ENCODE measurements at regions not wholly inside any gene's neighbourhood (a gene's known extent, or its start where the extent isn't known, plus 50 kb on each side); places are given as distances from the start of the nearest gene placed in this dataset.

DNA sequence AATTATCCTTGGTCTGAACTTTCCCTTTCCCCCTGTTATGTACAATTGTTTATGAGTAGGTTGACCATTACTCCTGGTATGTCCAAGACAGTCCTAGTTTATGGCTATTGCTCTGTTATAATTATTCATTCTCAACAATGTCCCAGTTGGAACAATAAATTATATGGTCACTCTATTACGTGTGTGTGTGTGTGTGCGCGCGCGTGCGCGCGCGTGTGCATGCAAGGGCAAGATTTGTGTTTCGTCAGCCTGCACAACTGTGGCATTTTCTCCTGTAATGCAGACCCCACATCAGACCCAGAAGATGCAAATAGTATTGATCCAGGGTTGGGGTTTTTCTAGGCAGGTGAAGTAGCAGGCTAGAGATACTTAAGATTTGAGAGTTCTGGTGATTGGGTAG is 88.4 kb downstream of the ESM1 start:
- intact Hi-C loops (cut with DNase I; ENCODE audit: low total_unique reads): no loop called here
- no peak for TF ChIP-seq EP300 (IDR thresholded peaks at IDR 0.05)
- TF ChIP-seq POLR2AphosphoS5 (IDR thresholded peaks at IDR 0.05): no peak
- TF ChIP-seq, protein P1, sequence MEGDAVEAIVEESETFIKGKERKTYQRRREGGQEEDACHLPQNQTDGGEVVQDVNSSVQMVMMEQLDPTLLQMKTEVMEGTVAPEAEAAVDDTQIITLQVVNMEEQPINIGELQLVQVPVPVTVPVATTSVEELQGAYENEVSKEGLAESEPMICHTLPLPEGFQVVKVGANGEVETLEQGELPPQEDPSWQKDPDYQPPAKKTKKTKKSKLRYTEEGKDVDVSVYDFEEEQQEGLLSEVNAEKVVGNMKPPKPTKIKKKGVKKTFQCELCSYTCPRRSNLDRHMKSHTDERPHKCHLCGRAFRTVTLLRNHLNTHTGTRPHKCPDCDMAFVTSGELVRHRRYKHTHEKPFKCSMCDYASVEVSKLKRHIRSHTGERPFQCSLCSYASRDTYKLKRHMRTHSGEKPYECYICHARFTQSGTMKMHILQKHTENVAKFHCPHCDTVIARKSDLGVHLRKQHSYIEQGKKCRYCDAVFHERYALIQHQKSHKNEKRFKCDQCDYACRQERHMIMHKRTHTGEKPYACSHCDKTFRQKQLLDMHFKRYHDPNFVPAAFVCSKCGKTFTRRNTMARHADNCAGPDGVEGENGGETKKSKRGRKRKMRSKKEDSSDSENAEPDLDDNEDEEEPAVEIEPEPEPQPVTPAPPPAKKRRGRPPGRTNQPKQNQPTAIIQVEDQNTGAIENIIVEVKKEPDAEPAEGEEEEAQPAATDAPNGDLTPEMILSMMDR (IDR thresholded peaks at IDR 0.05): no peak
- no peak for TF ChIP-seq POLR2A (IDR thresholded peaks at IDR 0.05)
- no peak overlapping the region for H3K4me3 ChIP-seq
- DNase-seq: no peak
- H3K4me1 ChIP-seq: peaks cover 0 to 12% (median 2%) of the 10 kb centered on the region in 4 donors
- no peaks in the 10 kb centered on the region for H3K9me3 ChIP-seq
- 95 to 97% (median 95%) methylated on average over 10 of the region's 10 CpGs for WGBS, 5 donors
- no peak overlapping the region for H3K27ac ChIP-seq
- H3K36me3 ChIP-seq: no peaks in the 10 kb centered on the region
- no peaks in the 10 kb centered on the region for H3K27me3 ChIP-seq

DNA sequence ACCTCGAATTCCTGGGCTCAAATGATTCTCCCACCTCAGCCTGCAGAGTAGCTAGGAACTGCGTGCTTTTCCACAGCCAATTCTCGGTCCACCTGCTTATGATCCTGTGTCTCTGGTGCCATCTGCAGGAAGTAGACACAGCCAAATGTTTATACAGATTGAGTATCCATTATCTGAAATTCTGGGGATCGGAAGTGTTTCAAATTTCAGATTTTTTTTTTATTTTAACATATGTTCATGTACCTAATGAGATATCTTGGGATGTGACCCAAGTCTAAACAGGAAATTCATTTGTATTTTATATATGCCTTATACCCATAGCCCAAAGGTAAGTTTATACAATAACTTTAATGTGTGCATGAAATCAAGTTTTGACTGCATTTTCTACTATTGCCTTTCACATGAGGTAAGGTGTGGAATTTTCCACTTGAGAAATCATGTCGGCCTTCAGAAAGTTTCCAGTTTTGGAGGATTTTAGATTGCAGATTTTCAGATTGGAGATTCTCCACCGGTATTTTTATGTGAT is 89.5 kb downstream of the ESM1 start:
- Histone ChIP-seq H3K4me1 (peaks cover 0 to 12% (median 0%) of the 10 kb centered on the region in 4 donors), H3K9me3 (no peaks in the 10 kb centered on the region), H3K27ac (no peak overlapping the region), H3K4me3 (no peak overlapping the region), H3K27me3 (no peaks in the 10 kb centered on the region), H3K36me3 (no peaks in the 10 kb centered on the region)
- 31 to 36% (median 35%) methylated on average over 6 of the region's 6 CpGs for WGBS, 5 donors
- TF ChIP-seq, protein P1 (IDR thresholded peaks at IDR 0.05): peak in 5 of 7 experiments; percentile 20 to 58 (median 35)
- TF ChIP-seq POLR2A (IDR thresholded peaks at IDR 0.05) (no peak), EP300 (IDR thresholded peaks at IDR 0.05) (no peak), POLR2AphosphoS5 (IDR thresholded peaks at IDR 0.05) (no peak)
- peak; percentile 50 to 79 for DNase-seq
- intact Hi-C loops (cut with DNase I; ENCODE audit: low total_unique reads): no loop called here

DNA sequence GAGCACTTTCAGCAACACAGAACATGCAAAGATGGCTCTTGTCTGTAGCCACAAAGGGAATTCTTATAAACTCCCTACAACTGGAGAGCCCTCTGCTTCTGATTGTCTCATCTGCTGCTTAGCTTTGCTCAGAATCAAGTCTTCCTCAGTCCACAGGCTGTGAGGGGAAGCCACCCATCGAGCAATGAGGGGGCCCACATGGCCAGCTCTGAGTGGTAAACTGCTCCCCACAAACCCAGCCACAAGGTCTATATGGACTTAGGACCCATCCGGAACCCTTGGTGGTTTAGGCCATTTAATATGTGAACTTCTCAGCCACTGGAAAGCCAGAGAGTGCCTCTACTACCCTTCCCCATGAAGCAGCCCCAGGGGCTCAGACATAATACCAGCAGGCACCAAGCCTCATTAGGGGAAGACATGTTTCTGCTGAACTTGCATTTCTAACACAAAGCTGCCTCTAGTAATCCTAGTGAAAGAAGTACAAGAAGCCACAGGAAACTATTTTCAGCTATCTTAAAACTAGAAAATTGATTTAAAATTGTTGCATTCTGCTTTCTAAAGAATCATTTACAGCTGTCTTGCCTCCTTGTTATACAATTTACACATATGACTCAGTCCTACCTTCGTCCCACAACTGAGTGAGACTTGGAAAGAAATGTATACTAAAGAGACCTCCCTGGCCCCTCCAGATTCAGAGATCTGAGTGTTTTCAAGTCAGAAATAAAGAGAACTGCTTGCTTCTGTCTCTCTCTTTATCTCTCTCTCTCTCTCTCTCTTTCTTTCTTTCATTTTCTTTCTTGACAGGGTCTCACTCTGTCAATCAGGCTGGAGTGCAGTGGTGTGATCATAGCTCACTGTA is 90.2 kb downstream of the ESM1 start:
- Histone ChIP-seq H3K27me3 (no peaks in the 10 kb centered on the region), H3K4me3 (no peak overlapping the region), H3K4me1 (peaks cover 0 to 12% (median 0%) of the 10 kb centered on the region in 4 donors), H3K9me3 (no peaks in the 10 kb centered on the region), H3K27ac (no peak overlapping the region), H3K36me3 (no peaks in the 10 kb centered on the region)
- intact Hi-C loops (cut with DNase I; ENCODE audit: low total_unique reads): no loop called here
- 54 to 72% (median 64%) methylated on average over 2 to 3 of the region's 3 CpGs for WGBS, 5 donors
- DNase-seq: no peak
- TF ChIP-seq, protein P1 (IDR thresholded peaks at IDR 0.05): no peak
- no peak for TF ChIP-seq POLR2A (IDR thresholded peaks at IDR 0.05)

DNA sequence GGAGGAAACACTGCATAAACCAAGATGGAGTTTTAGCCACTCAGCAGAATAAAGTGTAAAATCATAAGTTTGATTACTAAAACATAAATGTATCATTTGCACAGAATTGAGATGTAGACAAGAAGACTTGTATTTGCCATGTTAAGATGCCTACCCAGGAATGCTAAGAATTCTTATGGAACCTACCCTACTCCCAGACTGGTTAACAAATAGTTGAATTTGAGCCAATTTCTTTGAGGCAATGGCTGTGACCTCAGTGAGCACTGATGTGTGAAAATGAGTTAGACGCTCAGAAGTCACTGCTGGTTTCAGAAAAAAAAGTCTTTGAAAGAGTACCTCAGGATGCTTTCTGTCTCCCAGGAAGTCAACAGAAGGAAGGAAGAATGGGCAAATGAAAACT is 95.6 kb downstream of the ESM1 start:
- no peak for DNase-seq
- H3K4me1 ChIP-seq: peaks cover 0 to 10% (median 0%) of the 10 kb centered on the region in 4 donors
- peaks cover 0 to 5% (median 0%) of the 10 kb centered on the region in 3 donors for H3K27me3 ChIP-seq
- no peaks in the 10 kb centered on the region for H3K36me3 ChIP-seq
- intact Hi-C loops (cut with DNase I; ENCODE audit: low total_unique reads): no loop called here
- TF ChIP-seq POLR2AphosphoS5 (IDR thresholded peaks at IDR 0.05) (no peak), POLR2A (IDR thresholded peaks at IDR 0.05) (no peak), EP300 (IDR thresholded peaks at IDR 0.05) (no peak)
- TF ChIP-seq, protein P1 (IDR thresholded peaks at IDR 0.05): no peak
- H3K9me3 ChIP-seq: no peaks in the 10 kb centered on the region
- no peak overlapping the region for H3K27ac ChIP-seq
- 29 to 50% (median 40%) methylated on average over 1 of the region's 1 CpG for WGBS, 5 donors
- no peak overlapping the region for H3K4me3 ChIP-seq

All from stomach (tissue), 8 donors.